ENCODE measurements at regions not wholly inside any gene's neighbourhood (a gene's known extent, or its start where the extent isn't known, plus 50 kb on each side); places are given as distances from the start of the nearest gene placed in this dataset.

GRCh38 chr3:6734395-6734746 is 126.5 kb upstream of the GRM7 start:
- no peaks in the 10 kb centered on the region for H3K27me3 Mint-ChIP-seq (ENCODE audit: insufficient read depth)

DNA sequence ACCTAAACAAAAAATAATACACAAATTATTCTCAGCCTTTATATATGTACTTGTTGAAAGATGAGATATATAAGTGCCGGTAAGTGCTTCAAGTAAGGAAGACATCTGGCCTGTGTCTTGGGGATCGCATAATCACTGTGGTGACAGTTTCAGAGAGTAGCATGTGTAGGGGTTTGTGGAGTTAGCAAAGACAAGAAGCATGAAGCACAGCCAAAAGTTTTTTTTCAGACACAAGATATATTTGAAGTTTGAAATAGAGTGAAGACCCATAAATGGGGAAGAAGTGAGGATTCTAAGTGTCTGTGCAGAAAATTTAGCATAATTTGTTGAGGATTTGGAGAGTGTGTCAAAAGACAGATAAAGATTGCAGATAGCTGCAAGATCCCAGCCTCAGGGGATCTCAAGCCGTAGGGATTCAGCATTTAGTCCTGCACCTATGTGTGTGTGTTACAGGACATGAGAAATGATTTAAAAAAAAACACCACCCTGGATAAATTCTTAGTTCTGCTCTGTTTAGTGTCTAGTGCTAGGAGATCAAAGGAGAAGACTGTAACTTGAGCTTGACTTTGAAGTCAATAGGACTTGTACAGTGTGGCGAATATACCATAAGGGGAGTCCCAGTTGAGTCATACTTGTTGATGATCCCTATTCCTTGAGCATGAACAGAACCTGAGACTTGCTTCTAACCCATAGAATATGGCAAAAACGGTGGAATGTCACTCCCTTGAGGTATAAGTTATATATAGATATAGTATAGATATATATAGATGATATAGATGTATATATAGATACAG is 123.9 kb upstream of the GRM7 start:
- H3K36me3 ChIP-seq (ENCODE audit: control insufficient read depth, insufficient read depth, low read length), result no peaks in the 10 kb centered on the region
- Mint-ChIP-seq H3K36me3 (ENCODE audit: low read depth) (no peaks in the 10 kb centered on the region), H3K9me3 (no peaks in the 10 kb centered on the region), H3K27me3 (ENCODE audit: insufficient read depth) (no peaks in the 10 kb centered on the region), H3K4me3 (no peak overlapping the region), H3K4me1 (peaks cover 6% of the 10 kb centered on the region), H3K27ac (no peak overlapping the region)
- H3K27me3 ChIP-seq (ENCODE audit: control insufficient read depth, insufficient read depth, low read length, poor library complexity, severe bottlenecking), result no peaks in the 10 kb centered on the region
- DNase-seq, result no peak
- no peak overlapping the region for H3K27ac ChIP-seq (ENCODE audit: low read depth, low read length)
- no peak overlapping the region for H3K4me3 ChIP-seq (ENCODE audit: low read length)
- no peak overlapping the region for H3K9ac ChIP-seq (ENCODE audit: extremely low read depth, low read length, poor library complexity, severe bottlenecking)
- no peaks in the 10 kb centered on the region for H3K4me1 ChIP-seq (ENCODE audit: control insufficient read depth, insufficient read depth, low read length)
- H3K9me3 ChIP-seq (ENCODE audit: control insufficient read depth, low read length), result no peaks in the 10 kb centered on the region
- TF ChIP-seq, protein P1, sequence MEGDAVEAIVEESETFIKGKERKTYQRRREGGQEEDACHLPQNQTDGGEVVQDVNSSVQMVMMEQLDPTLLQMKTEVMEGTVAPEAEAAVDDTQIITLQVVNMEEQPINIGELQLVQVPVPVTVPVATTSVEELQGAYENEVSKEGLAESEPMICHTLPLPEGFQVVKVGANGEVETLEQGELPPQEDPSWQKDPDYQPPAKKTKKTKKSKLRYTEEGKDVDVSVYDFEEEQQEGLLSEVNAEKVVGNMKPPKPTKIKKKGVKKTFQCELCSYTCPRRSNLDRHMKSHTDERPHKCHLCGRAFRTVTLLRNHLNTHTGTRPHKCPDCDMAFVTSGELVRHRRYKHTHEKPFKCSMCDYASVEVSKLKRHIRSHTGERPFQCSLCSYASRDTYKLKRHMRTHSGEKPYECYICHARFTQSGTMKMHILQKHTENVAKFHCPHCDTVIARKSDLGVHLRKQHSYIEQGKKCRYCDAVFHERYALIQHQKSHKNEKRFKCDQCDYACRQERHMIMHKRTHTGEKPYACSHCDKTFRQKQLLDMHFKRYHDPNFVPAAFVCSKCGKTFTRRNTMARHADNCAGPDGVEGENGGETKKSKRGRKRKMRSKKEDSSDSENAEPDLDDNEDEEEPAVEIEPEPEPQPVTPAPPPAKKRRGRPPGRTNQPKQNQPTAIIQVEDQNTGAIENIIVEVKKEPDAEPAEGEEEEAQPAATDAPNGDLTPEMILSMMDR (conservative IDR thresholded peaks at IDR 0.05), result no peak
- WGBS, 2 experiments (ENCODE audit: insufficient coverage in 1 of 2, insufficient read length in 1 of 2), result 94 to 95% methylated on average over 3 to 4 of the region's 5 CpGs

More at GRCh38 chr3:6734395-6734746, 126.5 kb upstream of the GRM7 start:
- Mint-ChIP-seq H3K4me3 (no peak overlapping the region), H3K27ac (no peak overlapping the region), H3K9me3 (no peaks in the 10 kb centered on the region), H3K36me3 (ENCODE audit: low read depth) (no peaks in the 10 kb centered on the region), H3K4me1 (peaks cover 15% of the 10 kb centered on the region)
- Histone ChIP-seq H3K9me3 (ENCODE audit: control insufficient read depth, low read length) (no peaks in the 10 kb centered on the region), H3K9ac (ENCODE audit: extremely low read depth, low read length, poor library complexity, severe bottlenecking) (no peak overlapping the region), H3K4me1 (ENCODE audit: control insufficient read depth, insufficient read depth, low read length) (no peaks in the 10 kb centered on the region), H3K4me3 (ENCODE audit: low read length) (no peak overlapping the region), H3K27me3 (ENCODE audit: control insufficient read depth, insufficient read depth, low read length, poor library complexity, severe bottlenecking) (no peaks in the 10 kb centered on the region), H3K36me3 (ENCODE audit: control insufficient read depth, insufficient read depth, low read length) (no peaks in the 10 kb centered on the region), H3K27ac (ENCODE audit: low read depth, low read length) (no peak overlapping the region)
- TF ChIP-seq, protein P1 (conservative IDR thresholded peaks at IDR 0.05), result no peak
- 94 to 100% methylated on average over 1 to 5 of the region's 5 CpGs for WGBS, 2 experiments (ENCODE audit: insufficient coverage in 1 of 2, insufficient read length in 1 of 2)
- no peak for DNase-seq

GRCh38 chr3:6737630-6738029 is 123.3 kb upstream of the GRM7 start:
- TF ChIP-seq, protein P1 (conservative IDR thresholded peaks at IDR 0.05), result no peak
- H3K27me3 Mint-ChIP-seq (ENCODE audit: insufficient read depth), result no peaks in the 10 kb centered on the region
- no peak overlapping the region for H3K4me3 ChIP-seq (ENCODE audit: low read length)
- 90 to 98% methylated on average over 2 of the region's 2 CpGs for WGBS, 2 experiments (ENCODE audit: insufficient coverage in 1 of 2, insufficient read length in 1 of 2)
- DNase-seq, result no peak
- no peak overlapping the region for H3K9ac ChIP-seq (ENCODE audit: extremely low read depth, low read length, poor library complexity, severe bottlenecking)
- H3K4me1 Mint-ChIP-seq, result peaks cover 2% of the 10 kb centered on the region
- no peaks in the 10 kb centered on the region for H3K36me3 Mint-ChIP-seq (ENCODE audit: low read depth)
- no peak overlapping the region for H3K4me3 Mint-ChIP-seq
- no peaks in the 10 kb centered on the region for H3K27me3 ChIP-seq (ENCODE audit: control insufficient read depth, insufficient read depth, low read length, poor library complexity, severe bottlenecking)
- no peak overlapping the region for H3K27ac Mint-ChIP-seq
- no peaks in the 10 kb centered on the region for H3K9me3 ChIP-seq (ENCODE audit: control insufficient read depth, low read length)
- H3K36me3 ChIP-seq (ENCODE audit: control insufficient read depth, insufficient read depth, low read length), result no peaks in the 10 kb centered on the region
- H3K9me3 Mint-ChIP-seq, result no peaks in the 10 kb centered on the region
- no peaks in the 10 kb centered on the region for H3K4me1 ChIP-seq (ENCODE audit: control insufficient read depth, insufficient read depth, low read length)
- no peak overlapping the region for H3K27ac ChIP-seq (ENCODE audit: low read depth, low read length)

Measured in endodermal cell (in vitro differentiated cells).